HG02610 (cell line): ENCODE measurements at regions not wholly inside any gene's neighbourhood (a gene's known extent, or its start where the extent isn't known, plus 50 kb on each side); places are given as distances from the start of the nearest gene placed in this dataset.
"Not testable (repeated sequence)": the region's sequence is repeated elsewhere in the genome, so short reads cannot be mapped to it uniquely, and the experiment has no call there.

Experiments
- ATAC-seq: cut with Tn5 transposase; IDR thresholded peaks from one replicate; pipeline ENCODE4 v1.9.1; 2021; ENCODE audit warnings: mild to moderate bottlenecking, moderate library complexity; ENCODE audit not compliant: unreplicated experiment

DNA sequence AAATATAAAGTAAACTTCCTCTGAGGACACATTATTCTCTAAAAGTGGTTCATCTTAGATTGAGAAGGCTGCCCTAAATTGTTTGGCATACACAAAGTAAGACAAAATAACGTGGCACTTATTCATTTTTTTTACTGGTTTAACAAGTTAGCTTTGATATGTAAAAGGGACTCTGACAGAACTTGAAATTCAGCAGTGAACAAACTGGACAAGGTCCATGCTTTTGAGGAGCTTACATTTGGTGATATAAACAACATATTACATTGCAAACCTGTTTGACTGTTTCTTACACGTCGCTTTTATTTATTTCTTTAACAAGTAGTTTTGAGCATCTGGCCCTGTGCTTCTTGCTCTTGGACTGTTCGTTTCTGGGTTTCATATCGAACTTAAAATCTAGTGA is 253.1 kb upstream of the POM121L12 start:
- ATAC-seq = no peak

GRCh38 chr7:52781250-52781649 is 254.2 kb upstream of the POM121L12 start:
- no peak for ATAC-seq

DNA sequence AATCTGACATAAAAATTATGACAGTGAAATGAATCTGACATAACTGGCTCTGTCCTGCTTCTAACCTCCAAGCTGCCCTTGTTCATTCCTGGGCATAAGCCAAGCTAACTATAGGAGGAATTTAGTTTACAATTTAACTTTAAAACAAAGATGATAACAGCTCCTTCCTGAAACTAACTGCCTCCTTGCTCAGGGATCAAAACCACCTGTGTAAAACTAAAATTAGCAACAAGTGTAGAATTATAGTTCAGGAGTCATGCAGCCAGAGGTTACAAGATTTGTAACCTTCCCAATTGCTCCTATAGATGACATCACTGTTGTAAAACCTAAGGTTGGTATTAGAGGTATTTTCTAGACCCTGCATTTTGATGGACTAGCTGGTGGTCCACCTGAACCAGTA is 256.4 kb upstream of the POM121L12 start:
- no peak for ATAC-seq

DNA sequence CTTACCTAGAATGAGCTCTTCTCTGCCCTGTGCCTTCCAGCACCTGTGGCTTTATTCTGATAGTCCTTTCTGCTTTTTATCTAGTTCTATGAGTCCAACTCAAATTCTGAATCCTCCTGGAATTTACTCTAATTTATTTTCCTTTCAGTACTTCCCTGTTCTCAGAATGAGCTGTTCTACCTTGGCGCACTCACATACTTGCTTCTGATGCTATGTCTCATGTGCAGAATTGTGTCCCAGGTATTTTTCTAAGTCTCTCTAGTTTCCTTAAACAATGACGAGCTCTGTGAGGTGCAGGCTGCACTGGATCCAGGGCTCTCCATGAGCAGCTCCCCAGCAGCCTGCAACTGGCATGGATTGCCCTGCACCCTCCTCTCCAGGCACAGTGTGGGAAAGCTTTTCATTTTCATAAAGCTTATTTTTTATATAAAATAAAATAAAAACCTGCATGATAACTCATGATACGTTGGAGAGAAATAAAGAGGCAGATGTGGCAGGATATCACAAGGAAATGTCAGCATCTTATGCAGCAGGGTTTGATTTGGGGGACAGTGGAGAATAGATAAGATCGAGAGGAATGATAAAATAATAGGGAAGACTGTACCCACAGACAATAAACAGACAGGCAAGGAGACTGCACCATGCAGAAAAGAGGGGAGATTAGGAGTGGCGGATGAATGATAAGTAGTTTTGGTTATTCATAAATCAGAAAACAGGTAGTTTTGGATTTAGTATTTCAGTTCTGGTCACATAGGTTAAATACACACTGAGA is 258.2 kb upstream of the POM121L12 start:
- no peak for ATAC-seq

DNA sequence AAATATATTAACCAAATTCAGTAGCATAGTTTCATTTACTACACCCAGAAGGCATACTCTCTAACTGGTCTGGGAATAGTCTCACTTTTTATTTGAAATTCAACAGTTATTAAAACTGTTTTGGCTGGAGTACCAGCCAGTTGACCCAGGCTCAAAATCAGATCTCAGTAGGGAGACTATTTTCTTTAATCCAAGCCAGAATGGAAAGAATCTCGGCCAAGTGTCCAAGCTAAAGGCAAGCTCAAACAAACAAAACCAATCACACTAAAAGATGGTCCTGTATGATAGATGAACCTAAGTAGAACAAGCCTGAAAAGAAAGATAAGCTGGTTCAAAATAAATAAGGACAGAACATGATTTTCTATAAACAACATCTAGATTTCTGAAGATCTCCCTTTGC is 259.6 kb upstream of the POM121L12 start:
- ATAC-seq = no peak

DNA sequence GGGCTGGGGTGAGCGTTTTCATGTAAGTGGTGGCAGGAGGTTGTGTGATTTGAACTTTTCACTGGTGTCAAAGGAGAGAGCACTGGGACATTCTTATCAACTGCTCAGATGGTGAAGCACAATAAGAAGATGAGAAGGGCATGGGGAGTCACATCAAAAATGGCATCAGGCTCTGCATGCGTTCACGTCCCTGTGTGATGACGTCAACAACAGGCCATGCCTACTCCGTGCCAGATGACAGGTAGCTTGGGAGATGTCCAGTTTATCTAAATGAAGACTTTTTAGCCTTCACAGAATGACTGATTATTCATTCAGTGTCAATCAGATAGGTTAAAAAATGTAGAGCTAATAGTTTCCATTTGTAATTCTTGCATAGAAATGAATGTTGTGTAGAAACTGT is 264.3 kb upstream of the POM121L12 start:
- ATAC-seq = no peak

- ATAC-seq = no peak
Measured at GRCh38 chr7:52764492-52765169, 270.8 kb upstream of the POM121L12 start.

GRCh38 chr7:52758356-52758755 is 277.1 kb upstream of the POM121L12 start:
- no peak for ATAC-seq

DNA sequence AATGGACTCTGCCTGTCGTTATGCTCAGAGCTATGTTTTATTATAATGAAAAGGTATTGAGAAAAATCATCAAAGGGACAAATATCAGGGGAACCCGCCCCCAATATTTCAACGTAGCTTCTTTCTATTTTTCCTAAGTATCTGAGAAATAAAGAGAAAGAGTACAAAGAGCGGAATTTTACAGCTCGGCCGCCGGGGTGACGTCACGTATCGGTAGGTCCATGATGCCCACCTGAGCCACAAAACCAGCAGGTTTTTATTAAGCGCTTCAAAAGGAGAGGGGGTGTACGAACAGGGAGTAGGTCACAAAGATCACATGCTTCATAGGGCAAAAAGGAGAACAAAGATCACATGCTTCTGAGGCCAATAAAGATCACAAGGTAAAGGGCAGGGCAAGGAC is 281.6 kb upstream of the POM121L12 start:
- ATAC-seq = no peak

DNA sequence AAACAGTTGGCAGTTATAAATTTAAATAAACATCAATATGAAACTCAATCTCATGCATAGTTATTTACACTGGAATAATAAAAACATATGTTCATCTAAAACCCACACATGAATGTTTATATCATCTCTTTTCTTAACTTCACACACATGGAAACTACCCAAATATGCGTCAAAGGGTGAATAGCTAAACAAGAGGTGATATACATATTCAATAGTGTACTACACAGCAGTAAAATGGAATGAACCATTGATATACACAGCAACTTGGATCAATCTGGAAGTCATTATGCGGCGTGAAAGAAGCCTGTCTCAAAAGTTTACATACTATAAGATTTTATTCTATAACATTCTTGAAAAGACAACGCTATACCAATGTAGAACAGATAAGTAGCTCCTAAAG is 282.5 kb upstream of the POM121L12 start:
- no peak for ATAC-seq

- no peak for ATAC-seq
Measured at GRCh38 chr7:52749880-52750279, 285.6 kb upstream of the POM121L12 start.

- no peak for ATAC-seq
Measured at GRCh38 chr7:52747817-52748216, 287.6 kb upstream of the POM121L12 start.

GRCh38 chr7:52741670-52742290 is 293.7 kb upstream of the POM121L12 start:
- ATAC-seq = no peak

- no peak for ATAC-seq
Measured at GRCh38 chr7:52735656-52736055, 299.8 kb upstream of the POM121L12 start.

GRCh38 chr7:52728683-52729082 is 306.8 kb upstream of the POM121L12 start:
- ATAC-seq = not testable (repeated sequence)

DNA sequence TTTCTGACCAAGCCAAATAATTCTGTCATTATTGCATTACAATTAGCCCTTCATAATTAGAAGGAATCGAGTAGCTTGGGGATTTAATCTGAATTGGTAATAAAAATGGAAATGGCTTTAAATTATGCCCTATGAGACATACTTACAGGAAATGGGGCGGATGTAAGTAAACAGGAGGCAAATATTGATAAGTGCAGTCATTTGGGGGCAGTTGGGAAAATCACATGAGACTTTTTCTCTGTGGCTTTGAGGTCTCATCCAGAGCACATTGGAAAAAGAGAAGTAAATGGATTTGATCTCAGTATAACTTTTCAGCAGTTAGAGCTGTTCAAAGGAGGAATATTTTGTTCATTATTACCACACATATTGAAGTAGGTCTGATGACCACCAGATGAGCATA is 307.8 kb upstream of the POM121L12 start:
- no peak for ATAC-seq

GRCh38 chr7:52726986-52727385 is 308.4 kb upstream of the POM121L12 start:
- ATAC-seq = no peak

GRCh38 chr7:52726493-52726892 is 308.9 kb upstream of the POM121L12 start:
- no peak for ATAC-seq

- no peak for ATAC-seq
Measured at GRCh38 chr7:52723606-52724005, 311.8 kb upstream of the POM121L12 start.

DNA sequence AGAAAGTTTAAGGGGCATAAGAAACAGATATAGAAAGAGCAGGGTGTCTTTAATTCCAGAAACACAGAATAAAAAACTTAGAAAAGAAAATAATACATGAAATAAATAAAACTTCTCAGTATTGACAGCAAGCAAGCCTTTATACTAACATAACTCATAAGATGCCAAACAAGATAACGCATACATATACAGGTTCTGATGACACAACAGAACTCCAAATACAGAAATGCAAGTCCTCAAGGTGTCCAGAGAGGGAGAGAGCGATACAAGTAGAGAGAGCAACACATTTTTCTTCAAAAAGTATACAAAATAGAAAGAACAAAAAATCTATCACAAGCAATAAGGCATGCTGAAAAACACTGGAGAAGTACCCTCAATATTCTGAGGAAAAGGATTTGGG is 314.6 kb upstream of the POM121L12 start:
- ATAC-seq = no peak

DNA sequence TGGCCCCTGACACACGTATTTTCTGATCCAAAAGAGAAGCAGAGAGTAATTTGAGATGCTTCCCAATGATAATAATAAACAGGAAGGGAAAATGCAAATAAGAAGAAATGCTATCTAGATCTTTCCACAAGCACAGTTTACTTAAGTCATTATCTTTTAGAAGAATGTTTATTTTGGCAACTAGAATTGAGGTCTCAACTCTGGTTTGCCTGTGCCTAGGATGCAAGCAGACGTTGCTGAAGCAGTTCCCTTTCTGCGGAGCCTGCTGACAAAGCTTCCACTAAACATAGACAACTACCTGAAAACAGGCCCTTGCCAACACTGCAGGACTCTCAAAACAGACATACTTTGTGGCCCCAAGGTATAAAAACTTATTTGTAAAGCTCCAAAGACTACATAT is 315.8 kb upstream of the POM121L12 start:
- no peak for ATAC-seq

DNA sequence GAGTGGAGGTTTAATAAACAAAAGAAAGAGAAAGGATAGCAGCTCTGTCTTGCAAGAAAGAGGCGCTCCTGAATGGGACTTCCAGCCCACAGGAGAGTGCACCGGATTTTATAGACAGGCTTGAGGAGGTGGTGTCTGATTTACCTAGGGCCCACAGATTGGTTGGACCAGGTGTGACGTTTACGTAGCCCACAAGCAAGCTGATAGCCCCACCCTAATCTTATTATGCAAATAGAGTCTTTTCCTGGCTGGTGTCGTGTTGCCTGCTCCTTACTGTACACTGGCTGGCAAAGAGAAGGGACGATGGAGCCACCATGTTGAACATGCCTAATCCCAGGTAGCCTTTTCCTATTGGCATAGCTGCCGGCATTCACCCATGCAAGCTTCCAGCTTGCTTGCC is 319.7 kb upstream of the POM121L12 start:
- no peak for ATAC-seq
